ENCODE measurements at regions not wholly inside any gene's neighbourhood (a gene's known extent, or its start where the extent isn't known, plus 50 kb on each side); places are given as distances from the start of the nearest gene placed in this dataset.

DNA sequence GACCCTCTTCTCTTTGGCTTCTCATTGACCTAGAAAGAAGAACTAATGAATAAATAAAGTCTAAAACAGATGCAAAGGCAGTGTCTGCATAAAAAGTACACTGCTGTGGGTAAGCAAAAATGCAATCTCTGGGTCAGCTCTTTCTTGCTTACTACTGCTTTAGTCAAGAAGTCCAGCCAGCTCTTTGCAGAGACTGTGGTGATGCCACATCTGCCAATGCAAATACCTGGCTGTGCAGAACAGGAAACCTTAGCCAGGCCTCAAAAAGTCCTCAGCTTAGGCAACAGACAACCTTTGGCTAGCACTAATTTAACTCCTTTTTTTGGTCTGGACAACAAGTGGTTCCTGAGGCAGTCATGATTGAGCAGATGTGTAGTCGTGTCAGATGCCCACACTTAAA lies 73.6 kb upstream of the RND3 start:
- no peaks in the 10 kb centered on the region for H3K4me1 Mint-ChIP-seq

DNA sequence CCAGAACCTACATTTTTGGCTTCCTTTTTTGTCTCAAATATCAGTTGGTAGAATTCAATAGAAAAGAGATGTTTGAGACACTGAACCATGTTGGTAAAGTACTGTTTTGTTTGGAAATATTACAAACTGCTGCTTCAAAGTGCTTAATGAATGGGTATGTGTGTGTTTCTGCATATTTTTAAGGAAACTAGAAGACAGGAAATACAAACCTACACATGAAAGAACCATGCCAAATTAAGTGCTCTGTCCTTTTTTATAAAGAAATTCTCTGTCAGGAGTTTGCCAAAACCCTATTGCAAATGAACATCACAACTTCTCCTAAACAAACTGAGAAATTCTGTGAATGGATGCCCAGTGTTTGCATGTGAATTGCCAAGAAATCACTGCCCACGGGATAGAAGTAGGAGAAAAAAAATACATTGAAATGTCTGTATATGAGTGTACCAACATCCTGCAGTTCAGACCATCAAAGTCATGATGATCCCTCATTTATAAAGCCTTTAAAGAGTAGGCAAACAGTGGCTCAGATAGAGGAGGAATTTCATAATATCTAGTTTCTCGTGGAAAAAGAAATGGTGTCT lies 69.6 kb upstream of the RND3 start:
- DNase-seq, result no peak
- no peaks in the 10 kb centered on the region for H3K27me3 Mint-ChIP-seq
- H3K9me3 ChIP-seq (ENCODE audit: control insufficient read depth, low read length, poor library complexity, severe bottlenecking), result no peaks in the 10 kb centered on the region
- H3K4me3 Mint-ChIP-seq, result no peak overlapping the region
- H3K27ac Mint-ChIP-seq, result no peak overlapping the region
- H3K36me3 Mint-ChIP-seq (ENCODE audit: low read depth), result no peaks in the 10 kb centered on the region
- H3K4me1 Mint-ChIP-seq, result no peaks in the 10 kb centered on the region
- no peak for ATAC-seq

More for the DNA sequence above, 73.6 kb upstream of the RND3 start:
- no peak for ATAC-seq
- H3K9me3 ChIP-seq (ENCODE audit: control insufficient read depth, low read length, poor library complexity, severe bottlenecking), result no peaks in the 10 kb centered on the region
- no peak overlapping the region for H3K4me3 Mint-ChIP-seq
- no peaks in the 10 kb centered on the region for H3K36me3 Mint-ChIP-seq (ENCODE audit: low read depth)
- H3K27ac Mint-ChIP-seq, result no peak overlapping the region
- no peak for DNase-seq
- no peaks in the 10 kb centered on the region for H3K27me3 Mint-ChIP-seq

DNA sequence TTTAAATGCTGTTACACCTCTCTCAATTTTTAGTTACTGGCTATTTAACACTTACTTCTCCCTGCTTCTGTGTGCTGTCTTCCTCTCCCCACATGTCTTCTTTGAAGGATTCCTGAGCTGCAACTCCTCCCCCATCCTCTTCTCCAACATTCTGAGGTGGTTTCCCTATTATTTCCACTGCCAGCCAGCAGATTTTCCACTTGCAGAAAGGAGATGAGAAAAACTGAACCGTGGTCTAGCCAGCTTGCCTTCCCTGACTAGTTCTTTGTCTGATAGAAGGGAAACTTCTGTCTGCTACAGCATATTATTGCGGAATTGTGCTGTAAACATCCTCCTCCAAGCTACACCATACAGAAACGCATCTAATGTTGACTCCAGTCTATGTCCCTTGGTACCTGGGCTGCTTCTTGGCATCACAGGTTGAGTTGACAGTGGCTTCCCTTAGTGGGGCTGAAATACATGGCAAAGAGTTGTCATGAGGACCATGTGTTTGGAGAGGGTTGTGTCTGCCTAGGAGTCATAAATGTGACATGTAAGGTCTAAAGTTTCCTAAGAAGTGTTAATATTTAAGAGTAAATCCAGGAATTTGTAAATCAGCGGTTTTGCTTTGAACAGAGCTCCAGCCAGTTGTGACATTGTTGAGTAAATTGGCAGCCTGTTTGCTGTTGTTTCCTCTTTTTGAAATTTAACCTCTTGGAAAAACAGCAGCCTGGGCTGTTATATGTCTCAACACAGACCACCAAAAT lies 68.3 kb upstream of the RND3 start:
- Mint-ChIP-seq H3K27ac (no peak overlapping the region), H3K36me3 (ENCODE audit: low read depth) (no peaks in the 10 kb centered on the region), H3K27me3 (no peaks in the 10 kb centered on the region), H3K4me3 (no peak overlapping the region), H3K4me1 (no peaks in the 10 kb centered on the region)
- no peaks in the 10 kb centered on the region for H3K9me3 ChIP-seq (ENCODE audit: control insufficient read depth, low read length, poor library complexity, severe bottlenecking)
- no peak for DNase-seq
- no peak for ATAC-seq

DNA sequence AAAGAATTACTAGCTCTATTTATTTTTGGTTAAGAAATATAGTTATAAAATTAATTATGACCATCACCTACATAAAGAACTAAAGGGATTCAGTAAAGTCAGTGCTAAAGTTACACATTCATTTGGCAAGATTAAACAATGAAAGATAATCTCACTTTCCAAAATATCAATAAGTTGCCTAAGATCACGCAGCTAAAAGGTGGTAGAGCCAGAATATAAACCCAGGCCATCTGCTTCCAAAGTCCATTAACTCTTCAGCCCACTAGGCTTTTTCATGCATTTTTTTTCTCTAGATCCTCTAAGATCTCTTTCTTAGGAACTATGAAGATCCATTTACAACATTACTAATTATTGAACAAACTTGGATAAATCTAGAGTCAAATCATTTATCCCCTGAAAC lies 66.6 kb upstream of the RND3 start:
- Mint-ChIP-seq H3K27me3 (no peaks in the 10 kb centered on the region), H3K36me3 (ENCODE audit: low read depth) (no peaks in the 10 kb centered on the region), H3K4me1 (no peaks in the 10 kb centered on the region), H3K27ac (no peak overlapping the region), H3K4me3 (no peak overlapping the region)
- no peaks in the 10 kb centered on the region for H3K9me3 ChIP-seq (ENCODE audit: control insufficient read depth, low read length, poor library complexity, severe bottlenecking)
- ATAC-seq, result no peak
- DNase-seq, result no peak

DNA sequence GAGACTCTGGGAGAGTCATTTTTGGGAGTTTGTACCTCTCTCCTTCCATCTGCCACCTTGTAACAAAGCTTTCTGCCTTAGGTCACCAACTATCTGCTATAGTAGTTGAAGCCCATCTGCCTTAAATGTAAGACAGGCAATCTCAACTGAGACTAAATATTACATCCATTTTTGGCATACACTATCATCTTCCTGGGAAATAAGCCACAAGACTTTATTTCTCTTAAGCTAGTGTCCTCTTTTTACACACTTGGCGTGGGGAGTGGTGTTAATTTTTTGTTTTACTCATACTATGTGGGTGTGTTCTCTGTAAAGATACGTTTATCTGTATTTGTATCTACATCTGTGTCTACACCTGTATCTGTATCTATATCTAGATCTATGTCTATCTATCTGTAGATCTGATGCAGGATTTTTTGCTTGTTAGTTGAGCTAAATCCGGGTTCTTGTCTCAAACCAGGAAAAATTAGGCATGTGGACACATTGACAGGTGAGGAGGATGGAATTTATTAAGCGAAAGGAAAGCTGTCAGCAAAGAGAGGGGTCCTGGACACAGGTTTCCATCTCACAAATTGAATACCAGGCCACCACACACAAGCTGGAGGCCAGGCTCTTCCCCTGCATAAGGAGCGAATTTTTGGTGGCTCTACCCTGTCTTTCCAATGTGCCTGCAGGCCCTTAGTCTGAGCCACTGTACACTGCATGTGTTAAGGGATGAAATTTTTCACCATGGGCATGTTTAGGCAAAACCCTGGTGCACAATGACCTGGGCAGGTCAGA lies 64.8 kb upstream of the RND3 start:
- Mint-ChIP-seq H3K36me3 (ENCODE audit: low read depth) (no peaks in the 10 kb centered on the region), H3K4me1 (no peaks in the 10 kb centered on the region), H3K4me3 (no peak overlapping the region), H3K27me3 (no peaks in the 10 kb centered on the region), H3K27ac (no peak overlapping the region)
- DNase-seq (no peak), ATAC-seq (no peak)
- H3K9me3 ChIP-seq (ENCODE audit: control insufficient read depth, low read length, poor library complexity, severe bottlenecking), result no peaks in the 10 kb centered on the region

DNA sequence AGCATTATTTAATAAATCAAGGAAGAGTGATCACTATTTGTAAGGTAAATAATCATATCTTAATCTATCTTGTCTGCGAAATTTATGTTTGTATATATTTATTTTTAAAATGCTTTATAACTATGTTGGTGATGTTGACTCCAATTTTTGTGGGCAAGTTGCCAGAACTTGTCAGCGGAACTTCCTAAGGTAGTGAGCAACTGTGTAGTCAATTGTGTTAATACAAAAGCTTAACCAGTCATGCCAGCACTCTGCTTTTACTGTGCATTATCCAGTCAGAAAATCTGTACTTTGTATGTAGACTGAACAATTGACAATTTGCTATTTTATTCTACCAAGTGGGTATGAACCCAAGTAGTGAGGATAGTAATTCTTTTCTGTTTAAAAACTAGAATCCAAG lies 61.9 kb upstream of the RND3 start:
- no peak overlapping the region for H3K4me3 Mint-ChIP-seq
- no peak for ATAC-seq
- no peak for DNase-seq
- H3K9me3 ChIP-seq (ENCODE audit: control insufficient read depth, low read length, poor library complexity, severe bottlenecking), result no peaks in the 10 kb centered on the region
- no peaks in the 10 kb centered on the region for H3K27me3 Mint-ChIP-seq
- no peaks in the 10 kb centered on the region for H3K36me3 Mint-ChIP-seq (ENCODE audit: low read depth)
- no peak overlapping the region for H3K27ac Mint-ChIP-seq
- no peaks in the 10 kb centered on the region for H3K4me1 Mint-ChIP-seq

DNA sequence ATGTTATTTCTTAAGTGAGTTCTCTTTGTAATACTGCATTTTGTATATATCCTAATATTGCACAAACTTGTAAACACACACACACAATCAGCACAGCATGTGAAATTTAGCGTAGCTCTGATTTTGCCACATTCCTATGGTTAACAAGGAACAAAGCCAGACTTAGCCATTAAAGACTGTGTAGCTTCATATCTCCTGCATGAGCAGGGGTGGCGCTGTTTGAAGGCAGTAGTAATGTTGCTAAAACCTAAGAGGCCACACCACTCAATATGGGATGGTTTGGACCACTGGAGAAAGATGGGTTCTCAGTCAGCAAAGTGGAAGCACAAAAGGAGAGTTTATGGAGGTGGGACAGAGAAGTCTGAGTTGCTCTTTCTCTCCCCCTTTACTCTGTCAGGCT lies 61.1 kb upstream of the RND3 start:
- no peak overlapping the region for H3K4me3 Mint-ChIP-seq
- H3K27ac Mint-ChIP-seq, result no peak overlapping the region
- DNase-seq (no peak), ATAC-seq (no peak)
- H3K4me1 Mint-ChIP-seq, result no peaks in the 10 kb centered on the region
- H3K36me3 Mint-ChIP-seq (ENCODE audit: low read depth), result no peaks in the 10 kb centered on the region
- H3K27me3 Mint-ChIP-seq, result no peaks in the 10 kb centered on the region
- no peaks in the 10 kb centered on the region for H3K9me3 ChIP-seq (ENCODE audit: control insufficient read depth, low read length, poor library complexity, severe bottlenecking)

DNA sequence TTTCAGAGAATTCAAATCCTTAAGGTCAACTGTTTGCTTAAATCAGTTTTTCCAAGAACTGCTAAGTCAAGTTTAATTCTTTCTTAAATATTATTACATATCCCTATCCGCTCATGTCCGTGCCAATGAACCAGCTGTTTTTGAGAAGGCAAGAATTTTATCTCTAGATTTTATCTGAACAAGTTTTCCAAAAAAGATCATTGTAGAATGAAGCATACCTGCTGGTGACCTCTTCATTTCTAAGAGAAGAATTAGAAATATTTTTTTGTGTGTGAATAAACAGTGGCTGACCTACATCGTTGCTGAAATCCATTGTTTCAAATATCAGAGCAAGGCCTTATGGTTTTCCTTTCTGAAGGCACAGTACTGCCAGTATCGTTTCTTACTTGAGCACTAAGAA lies 58.4 kb upstream of the RND3 start:
- Mint-ChIP-seq H3K27me3 (no peaks in the 10 kb centered on the region), H3K4me3 (no peak overlapping the region), H3K4me1 (no peaks in the 10 kb centered on the region), H3K27ac (no peak overlapping the region), H3K36me3 (ENCODE audit: low read depth) (no peaks in the 10 kb centered on the region)
- DNase-seq, result no peak
- H3K9me3 ChIP-seq (ENCODE audit: control insufficient read depth, low read length, poor library complexity, severe bottlenecking), result no peaks in the 10 kb centered on the region
- no peak for ATAC-seq

DNA sequence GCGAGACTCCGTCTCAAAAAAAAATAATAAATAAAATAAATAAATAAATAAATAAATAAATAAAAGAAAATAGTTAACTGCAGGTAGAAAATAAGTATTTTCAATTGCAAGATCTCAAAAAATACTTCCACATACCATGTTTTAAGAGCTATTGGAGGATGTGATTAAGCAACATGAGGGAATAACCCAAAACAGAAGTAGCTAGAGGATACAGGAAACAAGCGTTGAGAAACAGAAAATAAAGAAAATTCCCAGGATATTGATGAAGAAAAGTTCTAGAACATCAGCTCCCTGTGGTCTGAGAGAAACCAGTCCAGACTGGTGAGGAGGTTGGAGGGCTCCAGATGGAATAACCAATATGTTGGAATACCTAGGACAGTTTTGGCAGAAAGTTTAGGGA lies 57.3 kb upstream of the RND3 start:
- Mint-ChIP-seq H3K27me3 (no peaks in the 10 kb centered on the region), H3K27ac (no peak overlapping the region), H3K36me3 (ENCODE audit: low read depth) (no peaks in the 10 kb centered on the region), H3K4me3 (no peak overlapping the region), H3K4me1 (no peaks in the 10 kb centered on the region)
- H3K9me3 ChIP-seq (ENCODE audit: control insufficient read depth, low read length, poor library complexity, severe bottlenecking), result no peaks in the 10 kb centered on the region
- DNase-seq (no peak), ATAC-seq (no peak)

DNA sequence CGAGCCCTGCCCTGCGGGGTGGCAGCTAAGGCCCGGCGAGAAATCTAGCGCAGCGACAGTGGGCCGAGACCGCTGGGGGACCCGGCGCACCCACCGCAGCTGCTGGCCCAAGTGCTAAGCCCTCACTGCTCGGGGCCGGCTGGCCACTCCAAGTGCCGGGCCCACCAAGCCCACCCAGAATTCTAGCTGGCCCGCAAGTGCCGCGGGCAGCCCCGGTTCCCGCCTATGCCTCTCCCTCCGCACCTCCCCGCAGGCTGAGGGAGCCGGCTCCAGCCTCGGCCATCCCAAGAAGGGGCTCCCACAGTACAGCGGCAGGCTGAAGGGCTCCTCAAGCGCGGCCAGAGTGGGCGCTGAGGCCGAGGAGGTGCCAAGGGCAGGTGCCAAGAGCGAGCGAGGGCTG lies 55.2 kb upstream of the RND3 start:
- ATAC-seq (no peak), DNase-seq (no peak)
- Mint-ChIP-seq H3K27ac (no peak overlapping the region), H3K4me1 (no peaks in the 10 kb centered on the region), H3K4me3 (no peak overlapping the region), H3K36me3 (ENCODE audit: low read depth) (no peaks in the 10 kb centered on the region), H3K27me3 (no peaks in the 10 kb centered on the region)
- H3K9me3 ChIP-seq (ENCODE audit: control insufficient read depth, low read length, poor library complexity, severe bottlenecking), result no peaks in the 10 kb centered on the region

DNA sequence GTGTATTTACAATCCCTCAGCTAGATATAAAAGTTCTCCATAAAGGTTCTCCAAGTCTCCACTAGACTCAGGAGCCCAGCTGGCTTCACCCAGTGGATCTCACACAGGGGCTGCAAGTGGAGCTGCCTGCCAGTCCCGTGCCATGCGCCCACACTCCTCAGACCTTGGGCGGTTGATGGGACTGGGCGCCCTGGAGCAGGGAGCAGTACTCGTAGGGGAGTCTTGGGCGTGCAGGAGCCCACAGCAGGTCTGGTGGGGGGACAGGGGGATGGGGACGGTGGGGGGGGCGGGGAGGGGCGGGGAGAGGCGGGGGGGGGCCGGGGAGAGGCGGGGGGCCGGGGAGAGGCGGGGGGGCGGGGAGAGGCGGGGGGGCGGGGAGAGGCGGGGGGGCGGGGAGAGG lies 54.7 kb upstream of the RND3 start:
- no peaks in the 10 kb centered on the region for H3K27me3 Mint-ChIP-seq
- no peaks in the 10 kb centered on the region for H3K9me3 ChIP-seq (ENCODE audit: control insufficient read depth, low read length, poor library complexity, severe bottlenecking)
- H3K4me1 Mint-ChIP-seq, result no peaks in the 10 kb centered on the region
- DNase-seq, result no peak
- no peaks in the 10 kb centered on the region for H3K36me3 Mint-ChIP-seq (ENCODE audit: low read depth)
- no peak overlapping the region for H3K4me3 Mint-ChIP-seq
- no peak overlapping the region for H3K27ac Mint-ChIP-seq
- no peak for ATAC-seq

DNA sequence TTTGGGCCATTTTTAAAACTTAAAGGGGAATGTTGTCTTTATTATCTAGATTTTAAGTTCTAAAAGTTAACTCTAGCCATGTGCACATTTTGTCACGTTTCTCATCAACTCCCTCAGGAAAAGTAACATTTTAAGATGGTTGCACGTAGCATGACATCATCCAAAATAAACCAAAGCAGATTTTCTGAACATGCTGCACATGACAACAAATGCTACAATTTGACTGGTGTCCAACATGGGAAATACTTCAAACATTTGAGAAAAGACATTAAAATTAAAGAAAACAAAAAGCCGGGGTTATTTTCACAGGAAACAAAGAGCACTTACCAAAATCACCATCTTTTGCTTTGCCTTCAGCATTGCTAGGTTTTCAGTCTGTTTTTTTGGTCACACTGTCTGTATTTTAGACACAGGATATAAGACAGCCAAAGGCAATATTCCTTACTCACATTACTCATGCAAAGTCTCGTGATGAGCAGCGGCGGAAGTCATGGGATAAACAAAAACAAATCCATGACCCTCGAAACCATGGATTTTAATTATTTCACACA lies 51.3 kb upstream of the RND3 start:
- no peaks in the 10 kb centered on the region for H3K27me3 Mint-ChIP-seq
- H3K4me1 Mint-ChIP-seq, result no peaks in the 10 kb centered on the region
- ATAC-seq (no peak), DNase-seq (no peak)
- H3K9me3 ChIP-seq (ENCODE audit: control insufficient read depth, low read length, poor library complexity, severe bottlenecking), result no peaks in the 10 kb centered on the region
- H3K4me3 Mint-ChIP-seq, result no peak overlapping the region
- H3K36me3 Mint-ChIP-seq (ENCODE audit: low read depth), result no peaks in the 10 kb centered on the region
- no peak overlapping the region for H3K27ac Mint-ChIP-seq
